Islet precursor cell (in vitro differentiated cells): ENCODE measurements at regions not wholly inside any gene's neighbourhood (a gene's known extent, or its start where the extent isn't known, plus 50 kb on each side); places are given as distances from the start of the nearest gene placed in this dataset.

ENCODE experiments used
- DNase-seq: peaks from one replicate; pipeline ENCODE4 v3.0.0-alpha.2; 2018

GRCh38 chr2:173830170-173830569 is 135.0 kb downstream of the SP3 start:
- DNase-seq = no peak

- peak; percentile 87 for DNase-seq
These were observed 133.6 kb downstream of the SP3 start for GRCh38 chr2:173831312-173832229.

- no peak for DNase-seq
These were observed 131.0 kb downstream of the SP3 start for GRCh38 chr2:173834141-173834540.

DNA sequence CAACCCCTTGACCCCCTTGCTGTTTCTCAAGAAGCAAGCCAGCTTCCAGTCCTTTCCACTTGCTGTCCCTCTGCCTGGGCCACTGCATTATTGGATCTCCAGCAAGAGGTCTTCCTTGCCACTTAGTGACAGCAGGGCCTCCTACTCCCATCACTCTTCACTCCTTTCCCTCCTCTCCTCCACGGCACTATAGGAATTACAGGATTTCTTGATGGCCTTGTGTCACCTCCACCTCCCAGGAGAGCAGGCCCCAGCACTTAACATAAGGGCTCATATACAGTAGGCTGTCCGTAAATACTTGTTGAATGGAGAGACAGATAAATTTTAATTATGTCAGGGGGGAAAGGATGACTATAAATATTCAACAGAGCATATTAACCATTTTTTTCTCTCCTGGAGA is 129.4 kb downstream of the SP3 start:
- no peak for DNase-seq

DNA sequence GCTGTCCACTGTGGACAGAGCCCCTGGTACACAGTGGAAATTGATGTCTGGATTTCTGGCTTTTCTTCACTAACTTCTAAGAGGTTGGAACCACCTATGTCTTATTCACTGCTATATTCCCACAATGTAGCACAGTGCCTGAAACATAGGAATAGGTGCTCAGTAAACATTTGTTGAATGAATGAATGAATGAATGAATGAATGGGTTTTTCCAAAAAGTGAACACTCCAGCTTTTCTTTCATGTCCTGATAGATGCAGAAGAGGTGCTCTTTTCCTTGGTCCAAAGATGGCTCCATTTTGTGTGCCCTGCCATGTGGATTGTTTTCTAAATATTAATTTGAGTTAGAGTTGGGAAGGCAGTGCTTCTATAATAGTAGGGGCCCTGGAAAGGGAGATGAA is 124.1 kb downstream of the SP3 start:
- DNase-seq = no peak

GRCh38 chr2:173843526-173843925 is 121.6 kb downstream of the SP3 start:
- no peak for DNase-seq

- DNase-seq = no peak
These were observed 114.0 kb downstream of the SP3 start for GRCh38 chr2:173851141-173851641.

- no peak for DNase-seq
These were observed 111.0 kb downstream of the SP3 start for GRCh38 chr2:173854141-173854540.

DNA sequence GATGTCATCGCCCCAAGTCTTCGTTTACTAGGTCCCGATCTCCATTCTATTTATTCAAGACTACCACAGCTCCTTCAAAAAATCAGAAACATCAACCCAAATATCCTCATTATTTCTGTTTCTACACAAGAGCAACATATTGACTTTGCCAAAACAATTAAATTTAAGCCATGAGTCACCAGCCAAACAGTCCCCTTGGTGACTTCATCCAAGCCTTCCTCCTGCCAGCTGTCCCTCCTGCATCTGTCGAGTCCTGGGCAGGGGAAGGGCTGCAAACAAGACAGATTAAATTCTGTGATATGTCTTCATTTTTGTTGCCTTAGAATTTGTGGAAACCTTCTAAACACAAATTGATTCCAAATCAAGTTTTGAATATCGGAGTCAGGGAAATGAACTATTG is 110.3 kb downstream of the SP3 start:
- no peak for DNase-seq

DNA sequence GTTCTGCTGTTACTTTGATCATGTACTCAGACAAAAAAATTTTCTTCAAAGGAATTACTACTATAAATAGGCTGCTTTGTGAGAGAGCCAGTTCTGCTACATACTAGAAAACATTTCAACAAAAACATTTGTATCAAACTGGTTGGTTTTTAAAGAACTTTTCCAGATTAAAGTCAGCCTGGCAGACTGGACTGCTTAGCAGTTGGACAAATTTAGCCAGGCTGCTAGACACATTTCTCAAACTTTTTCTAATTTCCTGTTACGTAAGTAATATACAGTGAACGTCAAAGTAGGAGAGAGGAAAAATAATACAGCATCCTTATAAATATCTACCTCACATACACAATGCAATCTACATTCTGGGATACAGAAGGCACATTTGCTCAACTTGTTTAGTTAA is 109.5 kb downstream of the SP3 start:
- DNase-seq = no peak
